ENCODE measurements at regions not wholly inside any gene's neighbourhood (a gene's known extent, or its start where the extent isn't known, plus 50 kb on each side); places are given as distances from the start of the nearest gene placed in this dataset.

DNA sequence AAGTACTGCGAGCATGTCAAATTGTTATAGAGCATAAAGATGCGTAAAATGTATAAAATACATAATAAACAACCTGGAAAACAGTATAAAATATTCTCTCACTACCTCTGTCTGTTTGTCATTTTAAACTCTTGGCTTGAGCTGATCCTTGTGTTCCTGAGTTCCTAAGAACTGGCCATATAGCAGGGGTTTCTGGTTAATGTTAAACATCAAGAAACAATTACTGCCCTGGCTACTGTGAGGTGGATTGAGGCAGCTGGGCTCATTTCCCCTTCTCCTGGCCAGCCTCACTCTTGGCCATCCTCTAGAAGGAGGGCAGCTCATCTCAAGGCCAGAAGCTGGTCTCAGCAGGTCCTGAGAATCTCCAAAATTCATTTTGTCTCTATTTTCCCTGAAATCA is 297.3 kb upstream of the USP24 start:
- no peak overlapping the region for H2BK5ac ChIP-seq (ENCODE audit: low read depth, low read length)
- H3K27me3 ChIP-seq (replicated peaks in 1 of 4; ENCODE audit: control insufficient read depth in 3 of 4, extremely low read depth in 1 of 4, insufficient read depth in 3 of 4, low read length in 3 of 4) = no peaks in the 10 kb centered on the region
- no peak overlapping the region for H4K91ac ChIP-seq (replicated peaks; ENCODE audit: insufficient read length, low read length)
- no peak overlapping the region for H3K56ac ChIP-seq (replicated peaks; ENCODE audit: insufficient read length, low read depth, low read length)
- H4K8ac ChIP-seq (ENCODE audit: extremely low read depth, insufficient read depth, low read length) = no peak overlapping the region
- no peak overlapping the region for H3K4me3 ChIP-seq (ENCODE audit: extremely low read depth in 1 of 4, insufficient read depth in 2 of 4, low read depth in 3 of 4, low read length in 4 of 4)
- H3K4me1 ChIP-seq (replicated peaks in 1 of 4; ENCODE audit: control insufficient read depth in 3 of 4, insufficient read depth in 4 of 4, low read length in 3 of 4) = no peaks in the 10 kb centered on the region
- H2BK15ac ChIP-seq (ENCODE audit: low read length) = no peak overlapping the region
- ChIA-PET POLR2A (ENCODE audit: partially characterized antibody) (no interaction called here), CTCF (ENCODE audit: partially characterized antibody) (interaction anchor here (0.8 to 1.3 kb wide), 2 partner anchors 228 to 336 kb away, joined by 5 read pairs; no protein-coding TSS in a partner anchor)
- FAIRE-seq (no peak), DNase-seq (ENCODE audit: low read depth in 1 of 2, low spot score in 2 of 2) (no peak)
- H2BK12ac ChIP-seq (ENCODE audit: low read depth, low read length) = no peak overlapping the region
- H3K23me2 ChIP-seq (ENCODE audit: low read depth, low read length) = no peaks in the 10 kb centered on the region; the same call in 1 of the 2 replicates
- no peak overlapping the region for H2AFZ ChIP-seq (ENCODE audit: low read length)
- H2AK5ac ChIP-seq (ENCODE audit: low read depth, low read length) = no peak overlapping the region
- WGBS, 2 experiments (ENCODE audit: extremely low coverage in 1 of 2, insufficient coverage in 1 of 2, insufficient read length in 1 of 2, insufficient replicate concordance in 2 of 2, low coverage in 1 of 2, low lambda C conversion rate in 2 of 2, missing lambda C conversion rate in 1 of 2) = 91% methylated on average over 2 of the region's 2 CpGs; no CpG with 5 or more reads in 1 of the 2 experiments
- no peak overlapping the region for H3K4me2 ChIP-seq (ENCODE audit: insufficient read depth in 1 of 2, low read depth in 2 of 2, low read length in 2 of 2)
- H4K5ac ChIP-seq (ENCODE audit: insufficient read length, low read depth, low read length) = no peak overlapping the region
- no peaks in the 10 kb centered on the region for H4K20me1 ChIP-seq (replicated peaks in 1 of 2; ENCODE audit: control insufficient read depth in 1 of 2, insufficient read depth in 2 of 2, low read length in 2 of 2)
- no peak overlapping the region for H3K18ac ChIP-seq (ENCODE audit: extremely low read depth, low read length)
- no peak overlapping the region for H3K14ac ChIP-seq (ENCODE audit: insufficient read length)
- no peak overlapping the region for H2BK20ac ChIP-seq (ENCODE audit: low read length)
- H3K9me3 ChIP-seq (ENCODE audit: insufficient read depth in 2 of 2, low read depth in 1 of 2, low read length in 1 of 2) = no peaks in the 10 kb centered on the region
- H3K23ac ChIP-seq (ENCODE audit: insufficient read length) = no peak overlapping the region
- H3K4ac ChIP-seq (replicated peaks; ENCODE audit: insufficient read length, low read depth, low read length) = no peak overlapping the region
- no peak overlapping the region for H2BK120ac ChIP-seq (replicated peaks; ENCODE audit: low read depth, low read length)
- no peaks in the 10 kb centered on the region for H3K79me1 ChIP-seq (ENCODE audit: low read depth, low read length)
- no peaks in the 10 kb centered on the region for H3K36me3 ChIP-seq (ENCODE audit: control insufficient read depth in 2 of 4, insufficient read depth in 4 of 4, low read length in 3 of 4)
- no peak overlapping the region for H3K27ac ChIP-seq (ENCODE audit: low read depth, low read length)
- no peaks in the 10 kb centered on the region for H3K79me2 ChIP-seq (ENCODE audit: control insufficient read depth in 1 of 2, insufficient read depth in 2 of 2, low read length in 2 of 2)
- H3K9ac ChIP-seq (replicated peaks in 1 of 4; ENCODE audit: extremely low read depth in 1 of 4, low read depth in 3 of 4, low read length in 3 of 4) = no peak overlapping the region
- TF ChIP-seq RXRA (IDR thresholded peaks at IDR 0.05; ENCODE audit: insufficient read depth, low read depth, low read length) (no peak), PHF8 (conservative IDR thresholded peaks at IDR 0.05; ENCODE audit: low read depth, low read length) (no peak), NRF1 (IDR thresholded peaks at IDR 0.05; ENCODE audit: low read depth, low read length) (no peak), SAP30 (IDR thresholded peaks at IDR 0.05; ENCODE audit: insufficient read depth, insufficient replicate concordance, low read length) (no peak), EP300 (IDR thresholded peaks at IDR 0.05; ENCODE audit: borderline replicate concordance in 1 of 2, low read depth in 2 of 2, low read length in 2 of 2) (no peak), TBP (IDR thresholded peaks at IDR 0.05; ENCODE audit: low read depth, low read length) (no peak), TCF12 (IDR thresholded peaks at IDR 0.05; ENCODE audit: low read depth, low read length) (no peak)
- TF ChIP-seq, protein P1, sequence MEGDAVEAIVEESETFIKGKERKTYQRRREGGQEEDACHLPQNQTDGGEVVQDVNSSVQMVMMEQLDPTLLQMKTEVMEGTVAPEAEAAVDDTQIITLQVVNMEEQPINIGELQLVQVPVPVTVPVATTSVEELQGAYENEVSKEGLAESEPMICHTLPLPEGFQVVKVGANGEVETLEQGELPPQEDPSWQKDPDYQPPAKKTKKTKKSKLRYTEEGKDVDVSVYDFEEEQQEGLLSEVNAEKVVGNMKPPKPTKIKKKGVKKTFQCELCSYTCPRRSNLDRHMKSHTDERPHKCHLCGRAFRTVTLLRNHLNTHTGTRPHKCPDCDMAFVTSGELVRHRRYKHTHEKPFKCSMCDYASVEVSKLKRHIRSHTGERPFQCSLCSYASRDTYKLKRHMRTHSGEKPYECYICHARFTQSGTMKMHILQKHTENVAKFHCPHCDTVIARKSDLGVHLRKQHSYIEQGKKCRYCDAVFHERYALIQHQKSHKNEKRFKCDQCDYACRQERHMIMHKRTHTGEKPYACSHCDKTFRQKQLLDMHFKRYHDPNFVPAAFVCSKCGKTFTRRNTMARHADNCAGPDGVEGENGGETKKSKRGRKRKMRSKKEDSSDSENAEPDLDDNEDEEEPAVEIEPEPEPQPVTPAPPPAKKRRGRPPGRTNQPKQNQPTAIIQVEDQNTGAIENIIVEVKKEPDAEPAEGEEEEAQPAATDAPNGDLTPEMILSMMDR (IDR thresholded peaks at IDR 0.05; ENCODE audit: control extremely low read depth in 1 of 3, insufficient read depth in 1 of 3, low read depth in 1 of 3, low read length in 3 of 3) = no peak
- TF ChIP-seq, protein P2, sequence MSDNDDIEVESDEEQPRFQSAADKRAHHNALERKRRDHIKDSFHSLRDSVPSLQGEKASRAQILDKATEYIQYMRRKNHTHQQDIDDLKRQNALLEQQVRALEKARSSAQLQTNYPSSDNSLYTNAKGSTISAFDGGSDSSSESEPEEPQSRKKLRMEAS (IDR thresholded peaks at IDR 0.05) = no peak
- TF ChIP-seq, protein P3, sequence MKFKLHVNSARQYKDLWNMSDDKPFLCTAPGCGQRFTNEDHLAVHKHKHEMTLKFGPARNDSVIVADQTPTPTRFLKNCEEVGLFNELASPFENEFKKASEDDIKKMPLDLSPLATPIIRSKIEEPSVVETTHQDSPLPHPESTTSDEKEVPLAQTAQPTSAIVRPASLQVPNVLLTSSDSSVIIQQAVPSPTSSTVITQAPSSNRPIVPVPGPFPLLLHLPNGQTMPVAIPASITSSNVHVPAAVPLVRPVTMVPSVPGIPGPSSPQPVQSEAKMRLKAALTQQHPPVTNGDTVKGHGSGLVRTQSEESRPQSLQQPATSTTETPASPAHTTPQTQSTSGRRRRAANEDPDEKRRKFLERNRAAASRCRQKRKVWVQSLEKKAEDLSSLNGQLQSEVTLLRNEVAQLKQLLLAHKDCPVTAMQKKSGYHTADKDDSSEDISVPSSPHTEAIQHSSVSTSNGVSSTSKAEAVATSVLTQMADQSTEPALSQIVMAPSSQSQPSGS (IDR thresholded peaks at IDR 0.05; ENCODE audit: low read length) = no peak
